ENCODE measurements at regions not wholly inside any gene's neighbourhood (a gene's known extent, or its start where the extent isn't known, plus 50 kb on each side); places are given as distances from the start of the nearest gene placed in this dataset.

- TF ChIP-seq CTCF (IDR thresholded peaks at IDR 0.05; ENCODE audit: low read length) (no peak), EZH2 (IDR thresholded peaks at IDR 0.05; ENCODE audit: borderline replicate concordance, low read length) (no peak)
Observed at GRCh38 chr12:5139751-5140150, 96.1 kb downstream of the KCNA5 start.
